SK-N-SH (cell line): ENCODE measurements at regions not wholly inside any gene's neighbourhood (a gene's known extent, or its start where the extent isn't known, plus 50 kb on each side); places are given as distances from the start of the nearest gene placed in this dataset.

Experiments used
- CTCF ChIA-PET: fragments of 300-600, 350-600 bp; formaldehyde crosslinking; extraction: SDS; loops from one replicate; lab custom pipeline; 2021; lab: Yijun Ruan, JAX
- POLR2A ChIA-PET: fragments of 350-600 bp; sonication (Branson Sonifier 250); formaldehyde crosslinking; extraction: SDS; loops from one replicate; lab custom pipeline; 2020; ENCODE audit warnings: antibody characterized with exemption, inconsistent platforms; lab: Yijun Ruan, JAX
- DNase-seq: peaks from one replicate; pipeline ENCODE4 v3.0.0; 2012
- H2AFZ ChIP-seq: fragments of 200-600 bp; sonication (generic); 2 replicates; pipeline ENCODE4 v1.8.1; 2016; ENCODE audit warnings: antibody characterized with exemption, mild to moderate bottlenecking, low read depth
- H3F3A ChIP-seq: fragments of 200-600 bp; sonication (generic); replicated peaks from 2 replicates; pipeline ENCODE3; 2016; ENCODE audit warnings: antibody characterized with exemption, mild to moderate bottlenecking; ENCODE audit not compliant: insufficient read depth
- H3K27ac ChIP-seq, 2 experiments: fragments of 200-500 bp in 1 of 2; fragments of 200-600 bp in 1 of 2; sonication (Bioruptor generic) in 1 of 2; sonication (generic), shearing (Covaris generic) in 1 of 2; 2 replicates each; pipeline versions ENCODE4 v1.5.1 to v1.6.1; 2014 to 2016; ENCODE audit warnings: low read depth in 2 of 2, inconsistent platforms in 1 of 2, low read length in 1 of 2, mild to moderate bottlenecking in 1 of 2, mixed read lengths in 1 of 2
- H3K27me3 ChIP-seq: fragments of 200-600 bp; sonication (generic), shearing (Covaris generic); 2 replicates; pipeline ENCODE4 v1.6.1; 2016; ENCODE audit warnings: mixed run types; ENCODE audit not compliant: insufficient read depth
- H3K36me3 ChIP-seq, 2 experiments: fragments of 200-500 bp in 1 of 2; fragments of 200-600 bp in 1 of 2; sonication (Bioruptor generic) in 1 of 2; sonication (generic) in 1 of 2; replicated peaks in 1 of 2; 2 replicates each; pipeline versions ENCODE3 to v1.5.1; 2014 to 2016; ENCODE audit warnings: low read length in 1 of 2, mild to moderate bottlenecking in 1 of 2; ENCODE audit not compliant: insufficient read depth in 2 of 2, control insufficient read depth in 1 of 2
- H3K4me1 ChIP-seq, 2 experiments: fragments of 200-500 bp in 1 of 2; fragments of 200-600 bp in 1 of 2; sonication (Bioruptor generic) in 1 of 2; sonication (generic), shearing (Covaris generic) in 1 of 2; 2 replicates each; pipeline versions ENCODE4 v1.5.1 to v1.6.1; 2014 to 2016; ENCODE audit warnings: low read depth in 1 of 2, low read length in 1 of 2, mixed run types in 1 of 2; ENCODE audit not compliant: insufficient read depth in 2 of 2, control insufficient read depth in 1 of 2
- H3K4me2 ChIP-seq: fragments of 200-600 bp; sonication (generic), shearing (Covaris generic); 2 replicates; pipeline ENCODE4 v1.6.1; 2017; ENCODE audit warnings: mixed run types
- H3K4me3 ChIP-seq, 2 experiments: fragments of 200-500 bp in 1 of 2; fragments of 200-600 bp in 1 of 2; sonication (Bioruptor generic) in 1 of 2; sonication (generic), shearing (Covaris generic) in 1 of 2; 2 replicates each; pipeline versions ENCODE4 v1.5.1 to v1.8.1; 2014 to 2016; ENCODE audit warnings: low read depth in 2 of 2, inconsistent platforms in 1 of 2, low read length in 1 of 2, mild to moderate bottlenecking in 1 of 2, mixed read lengths in 1 of 2, moderate library complexity in 1 of 2
- H3K79me2 ChIP-seq: fragments of 200-600 bp; sonication (generic); 2 replicates; pipeline ENCODE4 v1.8.1; 2017; ENCODE audit warnings: mild to moderate bottlenecking; ENCODE audit not compliant: insufficient read depth
- H3K9ac ChIP-seq: fragments of 200-600 bp; sonication (generic); 2 replicates; pipeline ENCODE4 v1.6.1; 2017; ENCODE audit warnings: mixed run types
- H3K9me2 ChIP-seq: fragments of 200-600 bp; sonication (generic); 2 replicates; pipeline ENCODE4 v1.6.1; 2017; ENCODE audit warnings: mixed run types
- H3K9me3 ChIP-seq: fragments of 200-600 bp; sonication (generic); 2 replicates; pipeline ENCODE4 v1.6.1; 2017; ENCODE audit warnings: mixed run types, mild to moderate bottlenecking, moderate library complexity
- H4K20me1 ChIP-seq: fragments of 200-600 bp; sonication (generic); 2 replicates; pipeline ENCODE4 v1.6.1; 2017; ENCODE audit warnings: mild to moderate bottlenecking, mixed run types; ENCODE audit not compliant: insufficient read depth
- ELF1 ChIP-seq: IDR thresholded peaks from 2 replicates; pipeline ENCODE4 v1.4.0; 2012
- FOSL2 ChIP-seq: IDR thresholded peaks from 2 replicates; pipeline ENCODE4 v1.4.0; 2012; ENCODE audit warnings: low read depth, mild to moderate bottlenecking, moderate library complexity, borderline replicate concordance
- FOXJ3 ChIP-seq: sonication (generic); formaldehyde crosslinking; IDR thresholded peaks from 2 replicates; pipeline ENCODE4 v1.5.1; 2020; ENCODE audit warnings: mild to moderate bottlenecking, missing genetic modification reagents
- JUND ChIP-seq: IDR thresholded peaks from 2 replicates; pipeline ENCODE4 v1.4.0; 2012
- MEF2A ChIP-seq: IDR thresholded peaks from 2 replicates; pipeline ENCODE4 v1.4.0; 2012; ENCODE audit warnings: low read depth, borderline replicate concordance
- MXI1 ChIP-seq: IDR thresholded peaks from 2 replicates; pipeline ENCODE4 v1.6.1; 2012; ENCODE audit warnings: mild to moderate bottlenecking, low read depth, low read length, improper control_type of control experiment
- NRF1 ChIP-seq: IDR thresholded peaks from 2 replicates; pipeline ENCODE4 v1.6.1; 2012; ENCODE audit warnings: low read depth, mild to moderate bottlenecking, low read length
- SIN3A ChIP-seq: IDR thresholded peaks from 2 replicates; pipeline ENCODE4 v1.6.1; 2012; ENCODE audit warnings: low read depth, mild to moderate bottlenecking, low read length, moderate library complexity, borderline replicate concordance
- TEAD4 ChIP-seq: IDR thresholded peaks from 2 replicates; pipeline ENCODE4 v1.4.0; 2012; ENCODE audit warnings: mild to moderate bottlenecking, borderline replicate concordance; ENCODE audit not compliant: insufficient read depth
- YY1 ChIP-seq: IDR thresholded peaks from 2 replicates; pipeline ENCODE4 v1.4.0; 2012; ENCODE audit warnings: low read depth, mild to moderate bottlenecking
- WGBS: methylation state at CpG from one replicate; pipeline ENCODE4 v1.1.6; 2017; ENCODE audit warnings: low lambda C conversion rate; 5-methylcytosine and 5-hydroxymethylcytosine counted together
- TF ChIP-seq, protein P1 (sequence below): IDR thresholded peaks from 2 replicates; pipeline ENCODE4 v1.6.1; 2012; ENCODE audit warnings: mild to moderate bottlenecking, low read depth, low read length, moderate library complexity
- TF ChIP-seq, protein P2 (sequence below): fragments of 150-350 bp; IDR thresholded peaks from 2 replicates; pipeline ENCODE4 v1.6.1; 2017; ENCODE audit warnings: antibody characterized with exemption, low read length, low read depth, borderline replicate concordance
- TF ChIP-seq, protein P3 (sequence below): fragments of 150-350 bp; IDR thresholded peaks from 2 replicates; pipeline ENCODE4 v1.6.1; 2016; ENCODE audit warnings: mild to moderate bottlenecking, low read depth, low read length
- TF ChIP-seq, protein P4 (sequence below): IDR thresholded peaks from 2 replicates; pipeline ENCODE4 v1.4.0; 2012; ENCODE audit warnings: low read depth

DNA sequence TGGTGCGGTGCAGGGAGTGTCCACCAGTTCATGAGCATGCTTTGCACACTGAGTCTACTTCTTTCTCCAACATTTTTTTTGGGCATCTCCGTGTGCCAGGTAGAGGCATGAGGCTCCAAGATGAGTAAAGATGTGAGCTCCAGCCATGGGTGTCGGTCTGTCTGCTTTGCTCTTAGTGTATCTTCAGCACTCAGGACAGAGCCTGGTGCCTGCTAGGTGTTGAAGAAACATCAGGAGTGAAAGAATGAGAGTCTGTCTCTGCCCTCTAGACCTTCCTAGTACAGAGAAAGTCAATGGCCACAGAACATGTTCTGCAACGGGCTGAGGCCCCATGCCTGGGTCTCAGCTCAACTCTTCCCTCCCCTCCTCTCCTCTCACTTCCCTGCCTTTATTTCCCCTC is 486.5 kb downstream of the TBC1D22A start:
- ChIA-PET CTCF (no interaction called here), POLR2A (no interaction called here)
- 15% methylated on average over 4 of the region's 4 CpGs for WGBS
- no peaks in the 10 kb centered on the region for H3K4me1 ChIP-seq
- no peak overlapping the region for H3K9ac ChIP-seq
- no peaks in the 10 kb centered on the region for H3K36me3 ChIP-seq
- H2AFZ ChIP-seq = no peak overlapping the region
- H3F3A ChIP-seq = no peaks in the 10 kb centered on the region
- H4K20me1 ChIP-seq = no peaks in the 10 kb centered on the region
- H3K27ac ChIP-seq = no peak overlapping the region
- H3K79me2 ChIP-seq = no peaks in the 10 kb centered on the region
- H3K27me3 ChIP-seq = no peaks in the 10 kb centered on the region; the same call in 1 of the 2 replicates
- no peak overlapping the region for H3K4me2 ChIP-seq
- H3K9me3 ChIP-seq = no peaks in the 10 kb centered on the region
- no peak overlapping the region for H3K4me3 ChIP-seq
- DNase-seq = no peak
- TF ChIP-seq, protein P1, sequence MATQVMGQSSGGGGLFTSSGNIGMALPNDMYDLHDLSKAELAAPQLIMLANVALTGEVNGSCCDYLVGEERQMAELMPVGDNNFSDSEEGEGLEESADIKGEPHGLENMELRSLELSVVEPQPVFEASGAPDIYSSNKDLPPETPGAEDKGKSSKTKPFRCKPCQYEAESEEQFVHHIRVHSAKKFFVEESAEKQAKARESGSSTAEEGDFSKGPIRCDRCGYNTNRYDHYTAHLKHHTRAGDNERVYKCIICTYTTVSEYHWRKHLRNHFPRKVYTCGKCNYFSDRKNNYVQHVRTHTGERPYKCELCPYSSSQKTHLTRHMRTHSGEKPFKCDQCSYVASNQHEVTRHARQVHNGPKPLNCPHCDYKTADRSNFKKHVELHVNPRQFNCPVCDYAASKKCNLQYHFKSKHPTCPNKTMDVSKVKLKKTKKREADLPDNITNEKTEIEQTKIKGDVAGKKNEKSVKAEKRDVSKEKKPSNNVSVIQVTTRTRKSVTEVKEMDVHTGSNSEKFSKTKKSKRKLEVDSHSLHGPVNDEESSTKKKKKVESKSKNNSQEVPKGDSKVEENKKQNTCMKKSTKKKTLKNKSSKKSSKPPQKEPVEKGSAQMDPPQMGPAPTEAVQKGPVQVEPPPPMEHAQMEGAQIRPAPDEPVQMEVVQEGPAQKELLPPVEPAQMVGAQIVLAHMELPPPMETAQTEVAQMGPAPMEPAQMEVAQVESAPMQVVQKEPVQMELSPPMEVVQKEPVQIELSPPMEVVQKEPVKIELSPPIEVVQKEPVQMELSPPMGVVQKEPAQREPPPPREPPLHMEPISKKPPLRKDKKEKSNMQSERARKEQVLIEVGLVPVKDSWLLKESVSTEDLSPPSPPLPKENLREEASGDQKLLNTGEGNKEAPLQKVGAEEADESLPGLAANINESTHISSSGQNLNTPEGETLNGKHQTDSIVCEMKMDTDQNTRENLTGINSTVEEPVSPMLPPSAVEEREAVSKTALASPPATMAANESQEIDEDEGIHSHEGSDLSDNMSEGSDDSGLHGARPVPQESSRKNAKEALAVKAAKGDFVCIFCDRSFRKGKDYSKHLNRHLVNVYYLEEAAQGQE = 0 out of 2 replicates have a peak, but pooled peaks have one; percentile 46
- TF ChIP-seq SIN3A = no peak
- no peaks in the 10 kb centered on the region for H3K9me2 ChIP-seq

DNA sequence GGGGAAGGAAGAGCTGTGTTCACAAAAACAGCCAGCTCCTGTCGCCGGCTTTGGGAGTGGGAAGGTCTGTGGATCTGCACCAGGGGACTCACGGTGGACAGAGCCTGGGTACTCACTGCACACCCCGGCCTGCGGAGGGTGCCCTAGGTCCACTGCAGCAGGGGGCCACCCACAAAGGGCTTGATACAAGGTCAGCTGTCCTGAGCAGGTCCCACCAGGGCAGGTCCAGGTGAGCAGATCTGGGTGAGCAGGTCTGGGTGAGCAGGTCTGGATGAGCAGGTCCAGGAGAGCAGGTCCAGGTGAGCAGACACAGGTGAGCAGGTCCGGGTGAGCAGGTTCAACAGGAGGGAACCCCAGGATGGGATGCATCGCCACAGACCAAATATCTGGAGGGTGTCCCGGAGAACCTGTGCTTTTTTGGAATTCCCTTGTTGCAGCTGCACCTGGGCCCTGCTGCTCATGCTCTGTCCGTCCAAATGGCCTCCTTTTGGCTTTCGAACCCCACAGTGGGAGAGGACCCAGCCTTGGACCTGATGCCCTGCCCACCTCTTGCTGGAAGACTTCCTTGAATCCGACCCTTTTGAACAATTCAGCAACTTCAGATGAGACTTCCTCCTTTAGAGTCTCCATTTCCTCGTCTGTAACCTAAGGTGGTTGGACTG is 485.3 kb downstream of the TBC1D22A start:
- no peaks in the 10 kb centered on the region for H3F3A ChIP-seq
- POLR2A ChIA-PET = no interaction called here
- no peak overlapping the region for H2AFZ ChIP-seq
- H3K9me2 ChIP-seq = no peaks in the 10 kb centered on the region
- no peak for DNase-seq
- H3K4me2 ChIP-seq = no peak overlapping the region
- no peaks in the 10 kb centered on the region; the same call in 1 of the 2 replicates for H3K27me3 ChIP-seq
- H3K9me3 ChIP-seq = no peaks in the 10 kb centered on the region
- H3K4me1 ChIP-seq = no peaks in the 10 kb centered on the region
- 14% methylated on average over 8 of the region's 12 CpGs for WGBS
- H3K9ac ChIP-seq = no peak overlapping the region
- CTCF ChIA-PET = interaction anchor here (1.8 kb wide), 1 partner anchor 10 kb away, joined by 5 read pairs; no protein-coding TSS in a partner anchor
- no peak overlapping the region for H3K4me3 ChIP-seq
- H3K36me3 ChIP-seq = no peaks in the 10 kb centered on the region
- H3K79me2 ChIP-seq = no peaks in the 10 kb centered on the region
- no peak overlapping the region for H3K27ac ChIP-seq
- TF ChIP-seq, protein P2, sequence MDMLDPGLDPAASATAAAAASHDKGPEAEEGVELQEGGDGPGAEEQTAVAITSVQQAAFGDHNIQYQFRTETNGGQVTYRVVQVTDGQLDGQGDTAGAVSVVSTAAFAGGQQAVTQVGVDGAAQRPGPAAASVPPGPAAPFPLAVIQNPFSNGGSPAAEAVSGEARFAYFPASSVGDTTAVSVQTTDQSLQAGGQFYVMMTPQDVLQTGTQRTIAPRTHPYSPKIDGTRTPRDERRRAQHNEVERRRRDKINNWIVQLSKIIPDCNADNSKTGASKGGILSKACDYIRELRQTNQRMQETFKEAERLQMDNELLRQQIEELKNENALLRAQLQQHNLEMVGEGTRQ = no peak
- no peak for TF ChIP-seq MEF2A
- no peak for TF ChIP-seq YY1
- TF ChIP-seq ELF1 = no peak
- no peak for TF ChIP-seq NRF1
- TF ChIP-seq MXI1 = no peak
- no peak for TF ChIP-seq JUND
- TF ChIP-seq, protein P3, sequence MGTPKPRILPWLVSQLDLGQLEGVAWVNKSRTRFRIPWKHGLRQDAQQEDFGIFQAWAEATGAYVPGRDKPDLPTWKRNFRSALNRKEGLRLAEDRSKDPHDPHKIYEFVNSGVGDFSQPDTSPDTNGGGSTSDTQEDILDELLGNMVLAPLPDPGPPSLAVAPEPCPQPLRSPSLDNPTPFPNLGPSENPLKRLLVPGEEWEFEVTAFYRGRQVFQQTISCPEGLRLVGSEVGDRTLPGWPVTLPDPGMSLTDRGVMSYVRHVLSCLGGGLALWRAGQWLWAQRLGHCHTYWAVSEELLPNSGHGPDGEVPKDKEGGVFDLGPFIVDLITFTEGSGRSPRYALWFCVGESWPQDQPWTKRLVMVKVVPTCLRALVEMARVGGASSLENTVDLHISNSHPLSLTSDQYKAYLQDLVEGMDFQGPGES = no peak
- TF ChIP-seq, protein P4, sequence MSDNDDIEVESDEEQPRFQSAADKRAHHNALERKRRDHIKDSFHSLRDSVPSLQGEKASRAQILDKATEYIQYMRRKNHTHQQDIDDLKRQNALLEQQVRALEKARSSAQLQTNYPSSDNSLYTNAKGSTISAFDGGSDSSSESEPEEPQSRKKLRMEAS = no peak
- TF ChIP-seq FOXJ3 (CRISPR knock-in tag) = no peak
- TF ChIP-seq FOSL2 = no peak
- TF ChIP-seq TEAD4 = no peak
- TF ChIP-seq, protein P1 = no peak
- no peaks in the 10 kb centered on the region for H4K20me1 ChIP-seq
